Medulla oblongata (tissue), 1 donor: ENCODE measurements at regions not wholly inside any gene's neighbourhood (a gene's known extent, or its start where the extent isn't known, plus 50 kb on each side); places are given as distances from the start of the nearest gene placed in this dataset.
"Not testable (repeated sequence)": the region's sequence is repeated elsewhere in the genome, so short reads cannot be mapped to it uniquely, and the experiment has no call there.

Experiments used
- DNase-seq: peaks from one replicate; pipeline ENCODE4 v3.0.0-alpha.2; 2015; ENCODE audit errors: extremely low spot score

- no peak for DNase-seq
Measured at GRCh38 chr20:53818457-53819177, 225.0 kb upstream of the ZNF217 start.

GRCh38 chr20:53817513-53817912 is 223.9 kb upstream of the ZNF217 start:
- DNase-seq, result not testable (repeated sequence)

- DNase-seq, result no peak
Measured at GRCh38 chr20:53816872-53817398, 223.3 kb upstream of the ZNF217 start.

GRCh38 chr20:53815509-53815908 is 221.9 kb upstream of the ZNF217 start:
- no peak for DNase-seq

GRCh38 chr20:53814060-53814459 is 220.4 kb upstream of the ZNF217 start:
- no peak for DNase-seq

GRCh38 chr20:53813636-53814035 is 220.0 kb upstream of the ZNF217 start:
- DNase-seq, result no peak

- DNase-seq, result no peak
Measured at GRCh38 chr20:53811577-53811976, 217.9 kb upstream of the ZNF217 start.

GRCh38 chr20:53810661-53811355 is 217.2 kb upstream of the ZNF217 start:
- DNase-seq, result no peak

GRCh38 chr20:53809728-53810365 is 216.2 kb upstream of the ZNF217 start:
- no peak for DNase-seq

- no peak for DNase-seq
Measured at GRCh38 chr20:53809217-53809616, 215.6 kb upstream of the ZNF217 start.

GRCh38 chr20:53808733-53809132 is 215.1 kb upstream of the ZNF217 start:
- no peak for DNase-seq

- DNase-seq, result not testable (repeated sequence)
Measured at GRCh38 chr20:53808302-53808701, 214.7 kb upstream of the ZNF217 start.

- no peak for DNase-seq
Measured at GRCh38 chr20:53806683-53807401, 213.2 kb upstream of the ZNF217 start.

- DNase-seq, result no peak
Measured at GRCh38 chr20:53805895-53806384, 212.3 kb upstream of the ZNF217 start.

GRCh38 chr20:53804920-53805894 is 211.6 kb upstream of the ZNF217 start:
- DNase-seq, result no peak

GRCh38 chr20:53804308-53804707 is 210.7 kb upstream of the ZNF217 start:
- DNase-seq, result not testable (repeated sequence)

- no peak for DNase-seq
Measured at GRCh38 chr20:53803492-53804155, 210.0 kb upstream of the ZNF217 start.

- DNase-seq, result no peak
Measured at GRCh38 chr20:53801609-53802370, 208.2 kb upstream of the ZNF217 start.

- DNase-seq, result no peak
Measured at GRCh38 chr20:53800883-53801604, 207.4 kb upstream of the ZNF217 start.
